GM23248 (cell line): ENCODE measurements at regions not wholly inside any gene's neighbourhood (a gene's known extent, or its start where the extent isn't known, plus 50 kb on each side); places are given as distances from the start of the nearest gene placed in this dataset.

Source experiments
- DNase-seq: peaks from one replicate; pipeline ENCODE4 v3.0.0-alpha.2; 2015
- H2AFZ ChIP-seq: fragments of 200-600 bp; sonication (generic); 2 replicates; pipeline ENCODE4 v1.6.1; 2016; ENCODE audit warnings: antibody characterized with exemption
- H3F3A ChIP-seq: fragments of 200-600 bp; sonication (generic); 2 replicates; pipeline ENCODE4 v1.6.1; 2016; ENCODE audit warnings: mild to moderate bottlenecking, antibody characterized with exemption, mixed run types; ENCODE audit not compliant: insufficient read depth
- H3K27ac ChIP-seq: fragments of 200-600 bp; sonication (generic); 2 replicates; pipeline ENCODE4 v1.5.1; 2016; ENCODE audit warnings: mild to moderate bottlenecking
- H3K27me3 ChIP-seq: fragments of 200-600 bp; sonication (generic); replicated peaks from 2 replicates; pipeline ENCODE4 v1.6.1; 2016; ENCODE audit warnings: mild to moderate bottlenecking; ENCODE audit not compliant: insufficient read depth
- H3K36me3 ChIP-seq: fragments of 200-600 bp; sonication (generic); 2 replicates; pipeline ENCODE4 v1.6.1; 2016; ENCODE audit warnings: low read depth, mild to moderate bottlenecking
- H3K4me1 ChIP-seq: fragments of 200-600 bp; sonication (generic); 2 replicates; pipeline ENCODE4 v1.6.1; 2016; ENCODE audit warnings: mild to moderate bottlenecking; ENCODE audit not compliant: insufficient read depth
- H3K4me2 ChIP-seq: fragments of 200-600 bp; sonication (generic); one replicate; pipeline ENCODE4 v1.6.1; 2016; ENCODE audit warnings: mild to moderate bottlenecking; ENCODE audit not compliant: unreplicated experiment
- H3K4me3 ChIP-seq: fragments of 200-600 bp; sonication (generic); 2 replicates; pipeline ENCODE4 v1.5.1; 2016; ENCODE audit warnings: mild to moderate bottlenecking
- H3K79me2 ChIP-seq: fragments of 200-600 bp; sonication (generic); 2 replicates; pipeline ENCODE4 v1.6.1; 2016; ENCODE audit warnings: mild to moderate bottlenecking; ENCODE audit not compliant: insufficient read depth
- H3K9ac ChIP-seq: fragments of 200-600 bp; sonication (generic); 2 replicates; pipeline ENCODE4 v1.6.1; 2016; ENCODE audit warnings: mild to moderate bottlenecking
- H3K9me2 ChIP-seq: fragments of 200-600 bp; sonication (generic); 2 replicates; pipeline ENCODE4 v1.6.1; 2016; ENCODE audit warnings: mixed run types, mild to moderate bottlenecking, moderate library complexity; ENCODE audit not compliant: insufficient read depth
- H3K9me3 ChIP-seq: fragments of 200-600 bp; sonication (generic); one replicate; pipeline ENCODE4 v1.6.1; 2017; ENCODE audit warnings: low read depth
- H4K20me1 ChIP-seq: fragments of 200-600 bp; sonication (generic); 2 replicates; pipeline ENCODE4 v1.6.0; 2016; ENCODE audit not compliant: insufficient read depth
- EZH2 ChIP-seq: fragments of 200-600 bp; sonication (generic); IDR thresholded peaks from 2 replicates; pipeline ENCODE4 v1.6.1; 2018; ENCODE audit warnings: antibody characterized with exemption, mild to moderate bottlenecking; ENCODE audit not compliant: insufficient read depth, poor library complexity, severe bottlenecking
- EZH2phosphoT487 ChIP-seq: fragments of 200-600 bp; sonication (generic); IDR thresholded peaks from 2 replicates; pipeline ENCODE4 v1.6.1; 2018; ENCODE audit warnings: antibody characterized with exemption, moderate library complexity, mild to moderate bottlenecking, low read depth; ENCODE audit not compliant: insufficient read depth
- WGBS, 2 experiments: methylation state at CpG; one replicate each; pipeline ENCODE4 v1.1.6; 2015 to 2017; ENCODE audit warnings: low lambda C conversion rate in 2 of 2, low coverage in 1 of 2; ENCODE audit errors: missing lambda C conversion rate in 2 of 2; 5-methylcytosine and 5-hydroxymethylcytosine counted together
- in situ Hi-C: fragments of 300-500 bp; cut with MboI; formaldehyde crosslinking; loops from 2 replicates; pipeline ENCODE4 v1.15.0; 2020

DNA sequence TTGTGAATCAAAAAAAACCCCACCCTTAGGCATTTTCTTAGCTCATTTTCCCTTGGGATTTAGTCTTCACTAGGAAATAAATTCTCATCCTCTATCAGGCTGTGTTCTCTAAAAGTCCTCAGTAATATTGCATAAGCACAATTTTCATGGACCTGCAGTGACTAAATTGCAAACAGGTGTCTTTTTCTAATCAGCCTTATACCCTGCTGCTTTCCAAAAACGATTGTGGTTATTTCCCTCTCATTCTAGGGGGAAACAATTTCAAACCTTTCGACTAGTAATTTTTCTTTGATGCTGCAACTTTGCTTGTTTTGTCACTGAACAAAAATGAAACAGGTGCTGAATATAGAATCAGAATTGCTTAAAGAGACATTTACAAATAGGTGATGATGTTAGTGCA lies 549.9 kb downstream of the PDHA2 start:
- in situ Hi-C loops = no loop called here
- no peaks in the 10 kb centered on the region for H3K9me3 ChIP-seq
- no peak for TF ChIP-seq EZH2
- WGBS, 2 experiments = 3 to 5% methylated on average over 2 of the region's 2 CpGs
- no peaks in the 10 kb centered on the region for H3K36me3 ChIP-seq
- no peaks in the 10 kb centered on the region for H3K27me3 ChIP-seq
- no peak overlapping the region for H2AFZ ChIP-seq
- H3K4me1 ChIP-seq = no peaks in the 10 kb centered on the region
- H3K27ac ChIP-seq = no peak overlapping the region
- H3K9ac ChIP-seq = no peak overlapping the region
- DNase-seq = no peak
- H4K20me1 ChIP-seq = no peaks in the 10 kb centered on the region
- no peak overlapping the region for H3K4me3 ChIP-seq
- no peaks in the 10 kb centered on the region for H3K79me2 ChIP-seq
- H3K4me2 ChIP-seq = no peak overlapping the region
- no peaks in the 10 kb centered on the region for H3F3A ChIP-seq
- no peaks in the 10 kb centered on the region for H3K9me2 ChIP-seq

- Histone ChIP-seq H3K9me2 (no peaks in the 10 kb centered on the region), H3K4me1 (no peaks in the 10 kb centered on the region), H3K9me3 (no peaks in the 10 kb centered on the region), H4K20me1 (no peaks in the 10 kb centered on the region), H3K9ac (no peak overlapping the region), H3K27ac (no peak overlapping the region), H3F3A (no peaks in the 10 kb centered on the region), H3K27me3 (no peaks in the 10 kb centered on the region), H3K79me2 (no peaks in the 10 kb centered on the region), H3K4me2 (no peak overlapping the region), H2AFZ (no peak overlapping the region), H3K4me3 (no peak overlapping the region), H3K36me3 (no peaks in the 10 kb centered on the region)
- in situ Hi-C loops = no loop called here
- TF ChIP-seq EZH2phosphoT487 (no peak), EZH2 (no peak)
- DNase-seq = no peak
- 15% methylated on average over 5 of the region's 5 CpGs for WGBS, 2 experiments
These were observed 550.5 kb downstream of the PDHA2 start for GRCh38 chr4:96390404-96390803.

DNA sequence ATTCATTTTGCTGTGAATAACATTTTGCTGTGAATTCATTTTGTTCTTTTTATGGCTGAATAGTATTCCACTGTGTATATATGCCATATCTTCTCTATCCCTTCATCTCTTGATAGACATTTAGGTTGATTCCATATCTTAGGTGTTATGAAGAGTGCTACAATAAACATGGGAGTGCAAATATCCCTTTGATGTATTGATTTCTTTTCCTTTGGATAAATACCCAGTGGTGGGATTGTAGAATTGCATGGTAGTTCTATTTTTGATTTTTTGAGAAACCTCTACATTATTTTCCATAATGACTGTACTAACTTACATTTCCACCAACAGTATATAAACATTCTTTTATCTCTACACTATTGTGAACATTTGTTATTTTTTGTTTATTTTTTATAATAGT lies 555.9 kb downstream of the PDHA2 start:
- H3K9ac ChIP-seq = no peak overlapping the region
- no peak overlapping the region for H2AFZ ChIP-seq
- no peak overlapping the region for H3K27ac ChIP-seq
- in situ Hi-C loops = no loop called here
- no peaks in the 10 kb centered on the region for H3K9me2 ChIP-seq
- H3K4me2 ChIP-seq = no peak overlapping the region
- TF ChIP-seq EZH2 = no peak
- TF ChIP-seq EZH2phosphoT487 = no peak
- no peaks in the 10 kb centered on the region for H3K36me3 ChIP-seq
- DNase-seq = no peak
- no peak overlapping the region for H3K4me3 ChIP-seq
- no peaks in the 10 kb centered on the region for H3K4me1 ChIP-seq
- no peaks in the 10 kb centered on the region for H3K79me2 ChIP-seq
- no peaks in the 10 kb centered on the region for H3K9me3 ChIP-seq
- no peaks in the 10 kb centered on the region for H3K27me3 ChIP-seq
- no peaks in the 10 kb centered on the region for H3F3A ChIP-seq
- H4K20me1 ChIP-seq = no peaks in the 10 kb centered on the region

DNA sequence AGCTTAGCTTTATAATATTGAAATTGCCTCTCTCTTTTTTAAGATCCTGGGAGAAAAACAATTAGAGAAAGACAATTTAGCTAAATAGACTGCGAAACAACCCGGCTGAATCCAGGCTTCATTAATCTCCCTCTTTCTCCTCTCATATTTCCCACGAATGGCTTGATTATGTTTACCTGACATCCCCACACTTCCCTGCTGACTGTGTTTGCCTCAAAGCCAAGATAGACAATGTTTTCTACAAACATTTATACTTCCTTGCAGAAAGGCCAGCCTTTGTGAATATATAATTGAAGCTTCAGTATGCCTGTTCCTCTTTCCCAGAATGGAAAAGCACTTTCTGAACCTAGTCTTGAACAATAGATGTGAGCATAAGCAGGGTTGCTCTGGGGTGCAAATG lies 566.8 kb downstream of the PDHA2 start:
- TF ChIP-seq EZH2phosphoT487 = no peak
- no peak for TF ChIP-seq EZH2
- no peak for DNase-seq
- Histone ChIP-seq H3K4me2 (no peak overlapping the region), H3K9me2 (no peaks in the 10 kb centered on the region), H4K20me1 (no peaks in the 10 kb centered on the region), H3K27ac (no peak overlapping the region), H3K9me3 (no peaks in the 10 kb centered on the region), H3K79me2 (no peaks in the 10 kb centered on the region), H3K27me3 (no peaks in the 10 kb centered on the region), H3K4me3 (no peak overlapping the region), H2AFZ (no peak overlapping the region), H3F3A (no peaks in the 10 kb centered on the region), H3K4me1 (no peaks in the 10 kb centered on the region), H3K9ac (no peak overlapping the region), H3K36me3 (no peaks in the 10 kb centered on the region)
- in situ Hi-C loops = no loop called here
- WGBS, 2 experiments = 21 to 30% methylated on average over 3 of the region's 3 CpGs

DNA sequence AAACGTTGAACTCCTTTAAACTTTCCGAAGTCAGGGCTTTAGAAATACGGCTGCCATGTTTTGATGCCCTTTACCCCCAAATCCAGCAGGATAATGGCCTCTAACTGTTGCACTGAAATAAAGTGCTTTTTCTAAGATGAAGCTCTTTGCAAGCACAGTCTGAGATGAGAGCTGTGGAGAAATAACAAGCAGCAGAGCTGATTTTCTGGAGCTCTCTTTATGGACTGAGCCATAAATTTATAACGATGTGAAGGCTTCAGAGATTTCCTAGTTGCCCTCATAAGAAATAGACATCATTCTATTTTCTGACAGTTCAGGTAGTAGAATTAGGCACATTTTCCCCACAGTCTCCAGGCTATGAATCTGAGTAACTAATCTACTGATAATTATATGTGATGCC lies 567.3 kb downstream of the PDHA2 start:
- DNase-seq = no peak
- WGBS, 2 experiments = 11 to 12% methylated on average over 4 of the region's 4 CpGs
- no peak overlapping the region for H3K4me2 ChIP-seq
- no peaks in the 10 kb centered on the region for H3K36me3 ChIP-seq
- H3K9me3 ChIP-seq = no peaks in the 10 kb centered on the region
- H3K4me1 ChIP-seq = no peaks in the 10 kb centered on the region
- no peaks in the 10 kb centered on the region for H3F3A ChIP-seq
- no peak for TF ChIP-seq EZH2phosphoT487
- TF ChIP-seq EZH2 = no peak
- no peak overlapping the region for H3K9ac ChIP-seq
- no peak overlapping the region for H2AFZ ChIP-seq
- H3K9me2 ChIP-seq = no peaks in the 10 kb centered on the region
- H3K79me2 ChIP-seq = no peaks in the 10 kb centered on the region
- no peak overlapping the region for H3K27ac ChIP-seq
- in situ Hi-C loops = no loop called here
- H3K27me3 ChIP-seq = no peaks in the 10 kb centered on the region
- H4K20me1 ChIP-seq = no peaks in the 10 kb centered on the region
- H3K4me3 ChIP-seq = no peak overlapping the region
